ENCODE measurements at regions not wholly inside any gene's neighbourhood (a gene's known extent, or its start where the extent isn't known, plus 50 kb on each side); places are given as distances from the start of the nearest gene placed in this dataset.

DNA sequence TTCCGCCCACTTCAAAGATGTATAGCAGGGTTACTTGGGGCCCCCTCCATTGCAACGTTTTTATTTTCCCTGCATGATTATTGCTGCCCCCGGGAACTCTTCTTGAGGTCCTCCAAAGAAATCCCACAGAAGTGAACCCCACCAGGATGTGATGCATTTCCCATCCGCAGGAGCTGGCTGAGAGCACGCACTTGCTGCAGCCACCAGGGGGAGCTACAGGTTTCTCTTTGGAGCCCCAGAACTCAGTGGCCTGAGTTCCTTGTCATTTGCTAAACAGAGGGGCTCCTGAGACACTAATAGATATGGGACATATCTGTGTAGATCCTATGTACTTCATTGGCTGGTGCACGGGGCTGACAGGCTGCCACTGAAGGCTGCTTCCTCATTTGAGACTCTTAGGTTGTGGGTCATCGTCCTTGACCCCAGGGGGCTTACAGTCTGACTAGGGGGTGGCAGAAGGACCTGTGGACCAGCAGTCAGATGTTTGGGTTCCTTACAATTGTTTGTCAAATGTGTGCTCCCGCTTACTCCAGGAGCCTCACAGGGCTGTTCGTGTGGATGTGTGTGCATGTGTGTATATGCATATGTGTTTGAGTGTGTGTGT lies 52.3 kb upstream of the ENO4 start:
- TF ChIP-seq, protein P1, sequence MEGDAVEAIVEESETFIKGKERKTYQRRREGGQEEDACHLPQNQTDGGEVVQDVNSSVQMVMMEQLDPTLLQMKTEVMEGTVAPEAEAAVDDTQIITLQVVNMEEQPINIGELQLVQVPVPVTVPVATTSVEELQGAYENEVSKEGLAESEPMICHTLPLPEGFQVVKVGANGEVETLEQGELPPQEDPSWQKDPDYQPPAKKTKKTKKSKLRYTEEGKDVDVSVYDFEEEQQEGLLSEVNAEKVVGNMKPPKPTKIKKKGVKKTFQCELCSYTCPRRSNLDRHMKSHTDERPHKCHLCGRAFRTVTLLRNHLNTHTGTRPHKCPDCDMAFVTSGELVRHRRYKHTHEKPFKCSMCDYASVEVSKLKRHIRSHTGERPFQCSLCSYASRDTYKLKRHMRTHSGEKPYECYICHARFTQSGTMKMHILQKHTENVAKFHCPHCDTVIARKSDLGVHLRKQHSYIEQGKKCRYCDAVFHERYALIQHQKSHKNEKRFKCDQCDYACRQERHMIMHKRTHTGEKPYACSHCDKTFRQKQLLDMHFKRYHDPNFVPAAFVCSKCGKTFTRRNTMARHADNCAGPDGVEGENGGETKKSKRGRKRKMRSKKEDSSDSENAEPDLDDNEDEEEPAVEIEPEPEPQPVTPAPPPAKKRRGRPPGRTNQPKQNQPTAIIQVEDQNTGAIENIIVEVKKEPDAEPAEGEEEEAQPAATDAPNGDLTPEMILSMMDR (IDR thresholded peaks at IDR 0.05; ENCODE audit: extremely low read depth in 1 of 2, insufficient read depth in 1 of 2, low read depth in 1 of 2, low read length in 2 of 2) = peak; percentile 89 to 95
- TF ChIP-seq POLR2A (IDR thresholded peaks at IDR 0.05; ENCODE audit: low read depth, low read length) (no peak), POLR2AphosphoS5 (IDR thresholded peaks at IDR 0.05; ENCODE audit: insufficient read depth, low read depth, low read length) (no peak), EZH2 (IDR thresholded peaks at IDR 0.05; ENCODE audit: borderline replicate concordance, low read depth, low read length, severe bottlenecking) (no peak), JUN (IDR thresholded peaks at IDR 0.05; ENCODE audit: borderline replicate concordance, insufficient read depth, insufficient read length, low read depth) (no peak), MYC (IDR thresholded peaks at IDR 0.05; ENCODE audit: low read depth, low read length) (no peak)
- TF ChIP-seq, protein P2, sequence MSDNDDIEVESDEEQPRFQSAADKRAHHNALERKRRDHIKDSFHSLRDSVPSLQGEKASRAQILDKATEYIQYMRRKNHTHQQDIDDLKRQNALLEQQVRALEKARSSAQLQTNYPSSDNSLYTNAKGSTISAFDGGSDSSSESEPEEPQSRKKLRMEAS (IDR thresholded peaks at IDR 0.05; ENCODE audit: insufficient read depth, insufficient read length) = no peak
